H9 (cell line): ENCODE measurements at regions not wholly inside any gene's neighbourhood (a gene's known extent, or its start where the extent isn't known, plus 50 kb on each side); places are given as distances from the start of the nearest gene placed in this dataset.

Source experiments
- DNase-seq: peaks from one replicate; pipeline ENCODE4 v3.0.0-alpha.2; 2017
- H2AFZ ChIP-seq: one replicate; pipeline ENCODE4 v1.6.1; 2013; ENCODE audit warnings: mild to moderate bottlenecking, low read length, control low read depth, moderate library complexity
- H2AK5ac ChIP-seq: 2 replicates; pipeline ENCODE4 v1.6.1; 2013; ENCODE audit warnings: low read length, control low read depth, mixed read lengths; ENCODE audit not compliant: insufficient read length
- H2BK120ac ChIP-seq: one replicate; pipeline ENCODE4 v1.6.1; 2013; ENCODE audit warnings: low read depth, mild to moderate bottlenecking, low read length, control low read depth, inconsistent platforms; ENCODE audit not compliant: poor library complexity, severe bottlenecking
- H2BK12ac ChIP-seq: 2 replicates; pipeline ENCODE4 v1.6.1; 2013; ENCODE audit warnings: low read length, control low read depth, mixed read lengths, low read depth; ENCODE audit not compliant: insufficient read length
- H2BK15ac ChIP-seq: 2 replicates; pipeline ENCODE4 v1.6.1; 2013; ENCODE audit warnings: low read depth, low read length, control low read depth
- H2BK20ac ChIP-seq: one replicate; pipeline ENCODE4 v1.6.1; 2013; ENCODE audit warnings: low read depth, mild to moderate bottlenecking, low read length, control low read depth, inconsistent platforms; ENCODE audit not compliant: poor library complexity, severe bottlenecking
- H2BK5ac ChIP-seq: 2 replicates; pipeline ENCODE4 v1.6.1; 2013; ENCODE audit warnings: low read length, control low read depth, mixed read lengths; ENCODE audit not compliant: insufficient read length
- H3K14ac ChIP-seq: 2 replicates; pipeline ENCODE4 v1.6.1; 2013; ENCODE audit warnings: low read length, control low read depth; ENCODE audit not compliant: insufficient read depth
- H3K18ac ChIP-seq: 2 replicates; pipeline ENCODE4 v1.6.1; 2013; ENCODE audit warnings: low read depth, mild to moderate bottlenecking, mixed read lengths, low read length, control low read depth; ENCODE audit not compliant: insufficient read length
- H3K23ac ChIP-seq: 2 replicates; pipeline ENCODE4 v1.6.1; 2013; ENCODE audit warnings: low read length, control low read depth, mixed read lengths, low read depth; ENCODE audit not compliant: insufficient read length
- H3K23me2 ChIP-seq: 2 replicates; pipeline ENCODE4 v1.6.1; 2013; ENCODE audit warnings: low read depth, mild to moderate bottlenecking, mixed read lengths, low read length, control low read depth; ENCODE audit not compliant: insufficient read length, poor library complexity, severe bottlenecking
- H3K27ac ChIP-seq: 2 replicates; pipeline ENCODE4 v1.5.1; 2013; ENCODE audit warnings: low read length, control low read depth, mixed read lengths, low read depth; ENCODE audit not compliant: insufficient read length
- H3K27me3 ChIP-seq: 2 replicates; pipeline ENCODE4 v1.6.1; 2013; ENCODE audit warnings: low read length, control low read depth, inconsistent platforms; ENCODE audit not compliant: insufficient read depth
- H3K4ac ChIP-seq: 2 replicates; pipeline ENCODE4 v1.6.1; 2013; ENCODE audit warnings: low read depth, mild to moderate bottlenecking, control low read depth, inconsistent platforms, low read length, moderate library complexity
- H3K4me1 ChIP-seq: 2 replicates; pipeline ENCODE4 v1.6.1; 2013; ENCODE audit warnings: low read length, control low read depth, inconsistent platforms; ENCODE audit not compliant: insufficient read depth
- H3K4me2 ChIP-seq: 2 replicates; pipeline ENCODE4 v1.6.1; 2013; ENCODE audit warnings: low read length, control low read depth, mixed read lengths; ENCODE audit not compliant: insufficient read length, insufficient read depth
- H3K56ac ChIP-seq: 2 replicates; pipeline ENCODE4 v1.6.1; 2013; ENCODE audit warnings: low read depth, mild to moderate bottlenecking, mixed read lengths, low read length, control low read depth; ENCODE audit not compliant: insufficient read length
- H3K79me1 ChIP-seq: 2 replicates; pipeline ENCODE4 v1.6.1; 2013; ENCODE audit warnings: low read depth, mild to moderate bottlenecking, moderate library complexity, low read length, control low read depth, inconsistent platforms; ENCODE audit not compliant: insufficient read depth, poor library complexity, severe bottlenecking
- H3K79me2 ChIP-seq: 2 replicates; pipeline ENCODE4 v1.6.1; 2013; ENCODE audit warnings: low read length, control low read depth, inconsistent platforms; ENCODE audit not compliant: insufficient read depth
- H3K9ac ChIP-seq: 2 replicates; pipeline ENCODE4 v1.6.1; 2013; ENCODE audit warnings: low read length, control low read depth, mixed read lengths; ENCODE audit not compliant: insufficient read length; ENCODE audit errors: extremely low read depth
- H3K9me3 ChIP-seq: one replicate; pipeline ENCODE4 v1.6.1; 2013; ENCODE audit warnings: low read depth, low read length, inconsistent platforms; ENCODE audit not compliant: control insufficient read depth
- H3T11ph ChIP-seq: one replicate; pipeline ENCODE4 v1.6.1; 2013; ENCODE audit warnings: mild to moderate bottlenecking, low read length, control low read depth, inconsistent platforms
- H4K20me1 ChIP-seq: one replicate; pipeline ENCODE4 v1.6.1; 2013; ENCODE audit not compliant: control insufficient read depth, insufficient read length, insufficient read depth
- H4K5ac ChIP-seq: 2 replicates; pipeline ENCODE4 v1.6.1; 2013; ENCODE audit warnings: low read depth, mild to moderate bottlenecking, mixed read lengths, low read length, control low read depth; ENCODE audit not compliant: insufficient read length
- H4K8ac ChIP-seq: replicated peaks from 2 replicates; pipeline ENCODE4 v1.6.1; 2013; ENCODE audit warnings: low read length, control low read depth, mixed read lengths, low read depth; ENCODE audit not compliant: insufficient read length
- H4K91ac ChIP-seq: 2 replicates; pipeline ENCODE4 v1.6.1; 2013; ENCODE audit warnings: low read depth, mild to moderate bottlenecking, moderate library complexity, mixed read lengths, low read length, control low read depth; ENCODE audit not compliant: insufficient read length
- H3K27ac Mint-ChIP-seq, 3 experiments: 2 replicates in 2 of 3; 3 replicates in 1 of 3; pipeline ENCODE4 v1.8.0; 2020 to 2021; ENCODE audit warnings: mixed read lengths in 3 of 3, mild to moderate bottlenecking in 1 of 3, moderate library complexity in 1 of 3
- H3K27me3 Mint-ChIP-seq: 2 replicates; pipeline ENCODE4 v1.8.0; 2021; ENCODE audit warnings: low read depth, mild to moderate bottlenecking, moderate library complexity, mixed read lengths
- H3K36me3 Mint-ChIP-seq, 3 experiments: 2 replicates in 2 of 3; 3 replicates in 1 of 3; pipeline ENCODE4 v1.8.0; 2020 to 2021; ENCODE audit warnings: low read depth in 3 of 3, mixed read lengths in 3 of 3; ENCODE audit not compliant: insufficient read depth in 1 of 3
- H3K4me1 Mint-ChIP-seq, 2 experiments: 2 replicates each; pipeline ENCODE4 v1.8.0; 2020; ENCODE audit warnings: mixed read lengths in 2 of 2
- H3K4me3 Mint-ChIP-seq, 2 experiments: 2 replicates in 1 of 2; 3 replicates in 1 of 2; pipeline ENCODE4 v1.8.0; 2020 to 2021; ENCODE audit warnings: mild to moderate bottlenecking in 2 of 2, mixed read lengths in 2 of 2, moderate library complexity in 1 of 2
- H3K9me3 Mint-ChIP-seq, 2 experiments: 2 replicates in 1 of 2; 3 replicates in 1 of 2; pipeline ENCODE4 v1.8.0; 2020; ENCODE audit warnings: mild to moderate bottlenecking in 2 of 2, mixed read lengths in 2 of 2, moderate library complexity in 1 of 2
- WGBS: extraction: QIAGEN DNeasy Blood & Tissue Kit; methylation state at CpG from one replicate; pipeline ENCODE4 v1.1.7; 2013; ENCODE audit warnings: missing lambda C conversion rate, low lambda C conversion rate, mixed read lengths; ENCODE audit not compliant: insufficient read length; ENCODE audit errors: extremely low coverage; 5-methylcytosine and 5-hydroxymethylcytosine counted together
- TF ChIP-seq, protein P1 (sequence below): fragments of 200-600 bp; sonication (generic); conservative IDR thresholded peaks from 3 replicates; pipeline ENCODE4 v1.8.0; 2021; ENCODE audit warnings: antibody characterized with exemption, mild to moderate bottlenecking

GRCh38 chr17:68676856-68677255 lies 75.7 kb upstream of the FAM20A start:
- H3K27ac Mint-ChIP-seq, result no peak overlapping the region
- no peak overlapping the region for H3K4me3 Mint-ChIP-seq
- no peak overlapping the region for H2BK120ac ChIP-seq
- H4K91ac ChIP-seq, result no peak overlapping the region
- H3K18ac ChIP-seq, result no peak overlapping the region
- H2AFZ ChIP-seq, result no peak overlapping the region
- no peak overlapping the region for H4K8ac ChIP-seq
- H3K4me1 Mint-ChIP-seq, result peaks cover 5 to 12% of the 10 kb centered on the region in 2 experiments; a peak in 3 of 4 replicates
- H3K79me2 ChIP-seq, result no peaks in the 10 kb centered on the region
- no CpG with 5 or more reads among the region's 8 CpGs for WGBS
- no peaks in the 10 kb centered on the region for H3K36me3 Mint-ChIP-seq
- no peaks in the 10 kb centered on the region for H3K4me1 ChIP-seq
- H3K9me3 ChIP-seq, result no peaks in the 10 kb centered on the region
- H3K79me1 ChIP-seq, result no peaks in the 10 kb centered on the region
- no peak overlapping the region for H3K4ac ChIP-seq
- no peak overlapping the region for H2BK20ac ChIP-seq
- no peak overlapping the region for H2BK5ac ChIP-seq
- no peaks in the 10 kb centered on the region for H4K20me1 ChIP-seq
- H3K23me2 ChIP-seq, result no peaks in the 10 kb centered on the region
- DNase-seq, result no peak
- TF ChIP-seq, protein P1, sequence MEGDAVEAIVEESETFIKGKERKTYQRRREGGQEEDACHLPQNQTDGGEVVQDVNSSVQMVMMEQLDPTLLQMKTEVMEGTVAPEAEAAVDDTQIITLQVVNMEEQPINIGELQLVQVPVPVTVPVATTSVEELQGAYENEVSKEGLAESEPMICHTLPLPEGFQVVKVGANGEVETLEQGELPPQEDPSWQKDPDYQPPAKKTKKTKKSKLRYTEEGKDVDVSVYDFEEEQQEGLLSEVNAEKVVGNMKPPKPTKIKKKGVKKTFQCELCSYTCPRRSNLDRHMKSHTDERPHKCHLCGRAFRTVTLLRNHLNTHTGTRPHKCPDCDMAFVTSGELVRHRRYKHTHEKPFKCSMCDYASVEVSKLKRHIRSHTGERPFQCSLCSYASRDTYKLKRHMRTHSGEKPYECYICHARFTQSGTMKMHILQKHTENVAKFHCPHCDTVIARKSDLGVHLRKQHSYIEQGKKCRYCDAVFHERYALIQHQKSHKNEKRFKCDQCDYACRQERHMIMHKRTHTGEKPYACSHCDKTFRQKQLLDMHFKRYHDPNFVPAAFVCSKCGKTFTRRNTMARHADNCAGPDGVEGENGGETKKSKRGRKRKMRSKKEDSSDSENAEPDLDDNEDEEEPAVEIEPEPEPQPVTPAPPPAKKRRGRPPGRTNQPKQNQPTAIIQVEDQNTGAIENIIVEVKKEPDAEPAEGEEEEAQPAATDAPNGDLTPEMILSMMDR, result no peak
- H2BK15ac ChIP-seq, result no peak overlapping the region
- no peak overlapping the region for H4K5ac ChIP-seq
- no peak overlapping the region for H3K23ac ChIP-seq
- H3K9me3 Mint-ChIP-seq, result peaks cover 0 to 2% of the 10 kb centered on the region in 2 experiments; a peak in 1 of 5 replicates
- H3K56ac ChIP-seq, result no peak overlapping the region
- no peak overlapping the region for H3T11ph ChIP-seq
- H3K14ac ChIP-seq, result no peak overlapping the region
- no peak overlapping the region for H3K27ac ChIP-seq
- no peak overlapping the region for H3K4me2 ChIP-seq
- no peak overlapping the region for H2AK5ac ChIP-seq
- H3K27me3 ChIP-seq, result no peaks in the 10 kb centered on the region
- no peaks in the 10 kb centered on the region; the same call in 1 of the 2 replicates for H3K27me3 Mint-ChIP-seq
- H3K9ac ChIP-seq, result no peak overlapping the region
- H2BK12ac ChIP-seq, result no peak overlapping the region
